Right renal cortex interstitium (tissue), 3 donors: ENCODE measurements at regions not wholly inside any gene's neighbourhood (a gene's known extent, or its start where the extent isn't known, plus 50 kb on each side); places are given as distances from the start of the nearest gene placed in this dataset.

Experiments used
- DNase-seq, 3 donors: peaks; one replicate each; pipeline ENCODE4 v3.0.0-alpha.2; 2013; ENCODE audit warnings: low read depth in 3 of 3, low spot score in 2 of 3

GRCh38 chr7:33725111-33726025, 180.0 kb upstream of the BMPER start:
- DNase-seq: no peak

GRCh38 chr7:33726582-33726981, 178.8 kb upstream of the BMPER start:
- no peak for DNase-seq

GRCh38 chr7:33727315-33727714, 178.0 kb upstream of the BMPER start:
- no peak for DNase-seq

- DNase-seq: peak in 1 of 3 donors; percentile 62
These were observed 176.3 kb upstream of the BMPER start for GRCh38 chr7:33728873-33729551.

- DNase-seq: no peak
These were observed 175.6 kb upstream of the BMPER start for GRCh38 chr7:33729726-33730125.

GRCh38 chr7:33730958-33731357, 174.4 kb upstream of the BMPER start:
- no peak for DNase-seq

- DNase-seq: no peak
These were observed 173.4 kb upstream of the BMPER start for GRCh38 chr7:33731912-33732311.

- DNase-seq: no peak
These were observed 172.9 kb upstream of the BMPER start for GRCh38 chr7:33732462-33732861.

- peak in 1 of 3 donors; percentile 81 for DNase-seq
These were observed 171.3 kb upstream of the BMPER start for GRCh38 chr7:33733870-33734650.

GRCh38 chr7:33735403-33735802, 169.9 kb upstream of the BMPER start:
- DNase-seq: no peak

GRCh38 chr7:33736521-33737221, 168.7 kb upstream of the BMPER start:
- DNase-seq: no peak

GRCh38 chr7:33738260-33738935, 166.9 kb upstream of the BMPER start:
- no peak for DNase-seq

GRCh38 chr7:33739286-33739685, 166.1 kb upstream of the BMPER start:
- no peak for DNase-seq

GRCh38 chr7:33742521-33742920, 162.8 kb upstream of the BMPER start:
- DNase-seq: no peak

- no peak for DNase-seq
These were observed 162.2 kb upstream of the BMPER start for GRCh38 chr7:33742999-33743587.

- no peak for DNase-seq
These were observed 161.7 kb upstream of the BMPER start for GRCh38 chr7:33743594-33743993.

GRCh38 chr7:33744293-33745075, 160.9 kb upstream of the BMPER start:
- no peak for DNase-seq

- no peak for DNase-seq
These were observed 159.4 kb upstream of the BMPER start for GRCh38 chr7:33745934-33746333.

GRCh38 chr7:33748793-33749192, 156.5 kb upstream of the BMPER start:
- DNase-seq: no peak
